Liver (tissue), 3 donors: ENCODE measurements at regions not wholly inside any gene's neighbourhood (a gene's known extent, or its start where the extent isn't known, plus 50 kb on each side); places are given as distances from the start of the nearest gene placed in this dataset.

Source experiments
- CTCF ChIP-seq: fragments of 150-350 bp; IDR thresholded peaks from 2 replicates; pipeline ENCODE4 v1.5.1; 2017; ENCODE audit warnings: improper control_type of control experiment, low read depth, low read length; ENCODE audit not compliant: missing input control
- RAD21 ChIP-seq, 2 donors: IDR thresholded peaks; 2 replicates each; pipeline ENCODE4 v1.6.1; 2016; ENCODE audit warnings: antibody characterized with exemption in 2 of 2, mild to moderate bottlenecking in 2 of 2
- YY1 ChIP-seq: IDR thresholded peaks from 2 replicates; pipeline ENCODE4 v1.6.1; 2016; ENCODE audit warnings: antibody characterized with exemption, mild to moderate bottlenecking
- donor health status: healthy.
- donor health status: healthy.

DNA sequence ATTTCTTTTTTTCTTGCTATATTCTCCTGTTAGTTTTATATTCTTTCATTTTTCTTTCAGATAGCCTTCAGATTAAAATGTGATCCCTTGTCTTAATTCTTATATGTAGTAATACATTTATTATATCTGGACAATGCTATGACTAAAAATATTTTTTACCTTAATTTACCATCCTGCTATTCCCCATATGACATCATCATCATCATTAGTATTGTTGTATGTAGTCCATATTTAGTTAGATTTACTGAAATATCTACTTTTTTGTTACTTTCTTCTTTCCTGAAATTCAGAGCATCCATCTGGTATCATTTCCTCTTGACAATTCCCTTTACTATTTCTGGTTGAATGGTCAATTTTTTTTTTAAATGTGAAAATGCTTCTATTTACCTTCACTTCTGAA lies 951.6 kb upstream of the POU3F3 start:
- TF ChIP-seq CTCF (no peak), RAD21 (IDR thresholded peaks at IDR 0.05) (no peak), YY1 (no peak)
